HFFc6 (cell line): ENCODE measurements at regions not wholly inside any gene's neighbourhood (a gene's known extent, or its start where the extent isn't known, plus 50 kb on each side); places are given as distances from the start of the nearest gene placed in this dataset.

Experiments used
- DNase-seq: peaks from one replicate; pipeline ENCODE4 v3.0.0-alpha.2; 2018
- H3K27ac Mint-ChIP-seq: 2 replicates; pipeline ENCODE4 v1.8.0; 2020; ENCODE audit warnings: mild to moderate bottlenecking, mixed read lengths
- H3K27me3 Mint-ChIP-seq: 2 replicates; pipeline ENCODE4 v1.8.0; 2021; ENCODE audit warnings: mild to moderate bottlenecking, moderate library complexity, mixed read lengths; ENCODE audit not compliant: insufficient read depth
- H3K36me3 Mint-ChIP-seq: 2 replicates; pipeline ENCODE4 v1.8.0; 2021; ENCODE audit warnings: low read depth, mixed read lengths
- H3K4me1 Mint-ChIP-seq: 2 replicates; pipeline ENCODE4 v1.8.0; 2020; ENCODE audit warnings: low read depth, mixed read lengths
- H3K4me3 Mint-ChIP-seq: 2 replicates; pipeline ENCODE4 v1.8.0; 2020; ENCODE audit warnings: mild to moderate bottlenecking, moderate library complexity, mixed read lengths
- H3K9me3 Mint-ChIP-seq: 2 replicates; pipeline ENCODE4 v1.8.0; 2020; ENCODE audit warnings: mild to moderate bottlenecking, mixed read lengths
- TF ChIP-seq, protein P1 (sequence below): fragments of 200-600 bp; sonication (generic); IDR thresholded peaks from 2 replicates; pipeline ENCODE4 v1.5.0; 2021; ENCODE audit warnings: antibody characterized with exemption, mild to moderate bottlenecking

DNA sequence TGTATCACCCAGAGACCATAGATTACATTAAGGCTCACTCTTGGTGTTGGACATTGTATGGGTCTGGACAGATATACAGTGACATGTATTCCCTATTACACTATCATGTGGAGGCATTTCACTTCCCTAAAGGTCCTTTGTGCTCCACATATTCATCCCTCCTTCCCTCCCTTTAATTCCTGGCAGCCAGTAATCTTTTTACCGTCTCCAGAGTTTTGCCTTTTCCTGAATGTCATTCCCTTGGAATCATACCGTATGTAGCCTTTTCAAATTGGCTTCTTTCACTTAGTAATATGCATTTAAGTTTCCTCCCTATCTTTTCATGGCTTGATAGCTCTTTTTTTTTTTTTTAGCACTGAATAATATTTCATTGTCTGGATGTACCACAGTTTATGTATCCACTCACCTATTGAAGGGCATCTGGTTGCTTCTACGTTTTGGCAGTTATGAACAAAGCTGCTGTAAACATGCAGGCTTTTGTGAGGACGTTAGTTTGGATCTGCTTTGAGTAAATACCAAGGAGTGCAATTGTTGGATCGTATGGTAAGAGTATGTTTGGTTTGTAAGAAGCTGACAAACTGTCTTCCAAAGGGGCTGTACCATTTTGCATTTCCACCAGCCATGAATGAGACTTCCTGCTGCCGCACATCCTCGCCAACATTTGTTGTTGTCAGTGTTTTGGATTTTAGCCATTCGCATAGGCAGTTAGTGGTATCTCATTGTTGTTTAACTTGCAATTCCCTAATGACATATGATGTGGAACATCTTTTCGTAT lies 122.1 kb upstream of the SMIM23 start:
- Mint-ChIP-seq H3K9me3 (no peaks in the 10 kb centered on the region), H3K36me3 (no peaks in the 10 kb centered on the region), H3K4me3 (no peak overlapping the region), H3K4me1 (no peaks in the 10 kb centered on the region), H3K27me3 (peaks cover 24% of the 10 kb centered on the region), H3K27ac (no peak overlapping the region)
- DNase-seq: no peak
- TF ChIP-seq, protein P1, sequence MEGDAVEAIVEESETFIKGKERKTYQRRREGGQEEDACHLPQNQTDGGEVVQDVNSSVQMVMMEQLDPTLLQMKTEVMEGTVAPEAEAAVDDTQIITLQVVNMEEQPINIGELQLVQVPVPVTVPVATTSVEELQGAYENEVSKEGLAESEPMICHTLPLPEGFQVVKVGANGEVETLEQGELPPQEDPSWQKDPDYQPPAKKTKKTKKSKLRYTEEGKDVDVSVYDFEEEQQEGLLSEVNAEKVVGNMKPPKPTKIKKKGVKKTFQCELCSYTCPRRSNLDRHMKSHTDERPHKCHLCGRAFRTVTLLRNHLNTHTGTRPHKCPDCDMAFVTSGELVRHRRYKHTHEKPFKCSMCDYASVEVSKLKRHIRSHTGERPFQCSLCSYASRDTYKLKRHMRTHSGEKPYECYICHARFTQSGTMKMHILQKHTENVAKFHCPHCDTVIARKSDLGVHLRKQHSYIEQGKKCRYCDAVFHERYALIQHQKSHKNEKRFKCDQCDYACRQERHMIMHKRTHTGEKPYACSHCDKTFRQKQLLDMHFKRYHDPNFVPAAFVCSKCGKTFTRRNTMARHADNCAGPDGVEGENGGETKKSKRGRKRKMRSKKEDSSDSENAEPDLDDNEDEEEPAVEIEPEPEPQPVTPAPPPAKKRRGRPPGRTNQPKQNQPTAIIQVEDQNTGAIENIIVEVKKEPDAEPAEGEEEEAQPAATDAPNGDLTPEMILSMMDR: no peak

DNA sequence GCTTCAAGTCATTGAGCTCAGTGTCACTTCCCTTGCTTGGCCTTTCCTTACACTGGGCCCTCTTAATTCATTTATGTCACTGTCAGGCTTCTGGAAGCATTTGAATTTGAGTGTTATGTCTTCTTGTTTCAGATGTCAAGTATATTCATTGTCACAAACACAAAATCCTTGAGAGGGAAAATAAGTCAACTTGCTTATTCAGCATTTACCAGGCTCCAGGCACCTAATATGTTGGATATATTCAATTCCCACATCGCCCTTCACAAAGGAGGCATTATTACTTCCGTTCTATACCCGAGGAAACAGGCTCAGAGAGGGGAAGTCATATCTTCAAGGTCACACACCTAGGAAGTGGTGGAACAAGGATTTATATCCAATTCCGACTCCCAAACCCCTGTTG lies 121.1 kb upstream of the SMIM23 start:
- Mint-ChIP-seq H3K27ac (no peak overlapping the region), H3K36me3 (no peaks in the 10 kb centered on the region), H3K4me3 (no peak overlapping the region), H3K27me3 (peaks cover 24% of the 10 kb centered on the region), H3K4me1 (no peaks in the 10 kb centered on the region), H3K9me3 (no peaks in the 10 kb centered on the region)
- TF ChIP-seq, protein P1: no peak
- DNase-seq: no peak

DNA sequence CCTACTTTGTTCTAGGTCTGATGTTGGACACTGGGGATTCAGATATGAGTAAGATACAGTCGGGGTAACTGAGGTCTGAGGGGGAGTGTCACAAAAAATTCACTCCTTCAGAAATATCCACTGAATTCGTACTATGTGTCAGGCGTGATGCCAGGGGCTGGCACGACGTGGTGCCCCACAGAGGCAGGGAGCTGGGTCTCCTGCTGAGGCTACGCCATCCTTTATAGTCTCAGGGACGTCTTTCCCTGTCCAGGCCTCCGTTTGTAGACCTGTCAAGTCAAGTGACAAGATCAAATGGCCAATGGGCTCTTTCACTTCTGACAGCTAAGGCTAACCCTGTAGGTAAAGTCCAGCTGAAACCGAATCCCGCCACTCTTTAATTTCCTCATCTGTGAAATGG lies 118.8 kb upstream of the SMIM23 start:
- Mint-ChIP-seq H3K36me3 (no peaks in the 10 kb centered on the region), H3K4me3 (no peak overlapping the region), H3K27ac (no peak overlapping the region), H3K9me3 (no peaks in the 10 kb centered on the region), H3K4me1 (no peaks in the 10 kb centered on the region), H3K27me3 (peaks cover 26% of the 10 kb centered on the region)
- TF ChIP-seq, protein P1: no peak
- no peak for DNase-seq

DNA sequence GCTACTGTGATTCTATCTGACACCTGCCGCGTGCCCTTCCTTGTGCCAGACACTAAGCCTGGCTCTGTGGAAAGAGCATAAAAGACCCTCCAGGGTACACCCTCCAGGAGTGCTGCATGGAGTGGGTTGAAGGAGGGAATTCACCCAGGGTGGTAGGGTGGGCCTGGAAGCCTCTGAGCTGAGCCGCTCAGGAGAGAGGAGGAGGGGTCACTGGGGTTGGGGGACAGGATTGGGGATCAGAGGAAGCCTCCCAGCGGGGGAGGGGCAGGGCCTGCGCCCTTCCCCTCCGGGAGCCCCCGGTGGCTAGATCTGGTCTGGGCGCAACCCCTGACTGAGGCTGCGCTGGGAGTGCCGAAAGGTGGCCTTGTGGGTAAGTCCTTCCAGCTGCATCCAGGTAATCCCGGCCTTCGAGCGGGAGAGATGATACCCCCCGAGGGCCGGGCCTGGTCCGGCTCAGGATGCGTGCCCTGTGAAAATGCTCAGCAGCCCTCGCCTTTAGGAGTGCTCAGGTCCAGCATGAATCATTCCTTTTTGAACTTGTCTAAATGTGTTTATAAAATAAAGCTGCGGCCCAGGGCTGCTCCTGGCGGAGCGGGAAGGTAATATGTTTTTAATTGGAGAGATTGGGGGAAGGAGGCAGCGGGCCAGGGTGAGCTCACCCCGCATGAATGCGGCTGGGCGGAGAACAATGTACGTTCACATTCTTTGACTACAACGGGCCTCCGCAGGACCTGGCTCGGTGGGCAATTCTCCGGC lies 118.1 kb upstream of the SMIM23 start:
- Mint-ChIP-seq H3K4me3 (no peak overlapping the region), H3K9me3 (no peaks in the 10 kb centered on the region), H3K36me3 (no peaks in the 10 kb centered on the region), H3K27ac (no peak overlapping the region), H3K4me1 (no peaks in the 10 kb centered on the region), H3K27me3 (peaks cover 23% of the 10 kb centered on the region)
- DNase-seq: no peak
- TF ChIP-seq, protein P1: no peak

DNA sequence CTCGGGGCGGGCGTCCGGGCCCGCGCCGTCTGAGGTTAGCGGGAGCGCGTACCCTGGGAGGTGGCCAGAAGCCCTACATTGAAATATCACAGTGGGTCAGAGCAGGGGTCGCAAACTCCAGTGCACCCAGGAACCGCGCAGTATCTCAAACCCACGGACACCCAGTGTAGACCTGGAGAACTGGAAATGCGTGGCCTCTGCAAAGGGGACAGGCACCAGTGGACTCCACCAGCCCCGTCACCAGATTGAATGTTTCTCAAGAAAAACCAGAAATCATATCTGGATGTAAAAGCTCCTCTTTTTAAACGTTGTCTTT lies 117.6 kb upstream of the SMIM23 start:
- Mint-ChIP-seq H3K9me3 (no peaks in the 10 kb centered on the region), H3K27ac (no peak overlapping the region), H3K36me3 (no peaks in the 10 kb centered on the region), H3K4me1 (no peaks in the 10 kb centered on the region), H3K4me3 (no peak overlapping the region), H3K27me3 (peaks cover 22% of the 10 kb centered on the region)
- DNase-seq: no peak
- TF ChIP-seq, protein P1: no peak
